ENCODE measurements at regions not wholly inside any gene's neighbourhood (a gene's known extent, or its start where the extent isn't known, plus 50 kb on each side); places are given as distances from the start of the nearest gene placed in this dataset.

DNA sequence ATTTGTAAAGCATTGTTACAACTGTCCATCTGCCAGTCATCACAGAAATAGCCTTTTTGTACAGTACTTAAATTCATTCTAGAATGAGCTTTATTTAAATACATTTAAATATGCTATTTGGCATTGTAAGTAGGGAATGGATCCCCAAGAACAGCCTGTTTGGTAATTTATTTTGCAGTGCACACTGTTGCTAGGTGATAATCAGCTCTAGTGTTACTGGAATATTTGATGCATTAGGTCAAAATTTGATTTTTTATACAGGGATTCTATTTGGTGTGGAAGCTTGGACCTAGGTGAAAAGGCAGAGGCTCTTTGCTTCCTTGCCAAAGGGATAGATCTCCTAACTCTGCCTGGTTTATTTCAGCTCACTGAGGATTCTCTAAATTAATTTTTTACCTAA, 593.7 kb downstream of the EPM2A start:
- TF ChIP-seq, protein P1, sequence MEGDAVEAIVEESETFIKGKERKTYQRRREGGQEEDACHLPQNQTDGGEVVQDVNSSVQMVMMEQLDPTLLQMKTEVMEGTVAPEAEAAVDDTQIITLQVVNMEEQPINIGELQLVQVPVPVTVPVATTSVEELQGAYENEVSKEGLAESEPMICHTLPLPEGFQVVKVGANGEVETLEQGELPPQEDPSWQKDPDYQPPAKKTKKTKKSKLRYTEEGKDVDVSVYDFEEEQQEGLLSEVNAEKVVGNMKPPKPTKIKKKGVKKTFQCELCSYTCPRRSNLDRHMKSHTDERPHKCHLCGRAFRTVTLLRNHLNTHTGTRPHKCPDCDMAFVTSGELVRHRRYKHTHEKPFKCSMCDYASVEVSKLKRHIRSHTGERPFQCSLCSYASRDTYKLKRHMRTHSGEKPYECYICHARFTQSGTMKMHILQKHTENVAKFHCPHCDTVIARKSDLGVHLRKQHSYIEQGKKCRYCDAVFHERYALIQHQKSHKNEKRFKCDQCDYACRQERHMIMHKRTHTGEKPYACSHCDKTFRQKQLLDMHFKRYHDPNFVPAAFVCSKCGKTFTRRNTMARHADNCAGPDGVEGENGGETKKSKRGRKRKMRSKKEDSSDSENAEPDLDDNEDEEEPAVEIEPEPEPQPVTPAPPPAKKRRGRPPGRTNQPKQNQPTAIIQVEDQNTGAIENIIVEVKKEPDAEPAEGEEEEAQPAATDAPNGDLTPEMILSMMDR (IDR thresholded peaks at IDR 0.05) = no peak
- TF ChIP-seq POLR2A (IDR thresholded peaks at IDR 0.05) = no peak
